Caco-2 (cell line): ENCODE measurements at regions not wholly inside any gene's neighbourhood (a gene's known extent, or its start where the extent isn't known, plus 50 kb on each side); places are given as distances from the start of the nearest gene placed in this dataset.

Experiments used
- BruUV-seq: library from RNA; stranded (reverse); fragments of 400-500 nt; replicated peaks from 2 replicates; lab custom pipeline; 2021; lab: Mats Ljungman, UMichigan
- CTCF ChIA-PET: fragments of 300-600 bp; sonication (Branson Sonifier 250); formaldehyde crosslinking; loops from one replicate; lab custom pipeline; 2022; ENCODE audit warnings: antibody characterized with exemption; lab: Charles Lee
- POLR2A ChIA-PET: fragments of 300-600 bp; sonication (Branson Sonifier 250); formaldehyde crosslinking; loops from one replicate; lab custom pipeline; 2022; ENCODE audit warnings: antibody characterized with exemption; lab: Charles Lee
- DNase-seq, 2 experiments: peaks; one replicate each; pipeline versions ENCODE4 v3.0.0 to v3.0.0-alpha.2; 2020 to 2022
- H3K27me3 ChIP-seq: replicated peaks from 2 replicates; pipeline ENCODE4 v1.6.0; 2011; ENCODE audit warnings: low read length; ENCODE audit not compliant: control insufficient read depth, insufficient read depth
- H3K36me3 ChIP-seq: 2 replicates; pipeline ENCODE4 v1.5.1; 2011; ENCODE audit warnings: low read length; ENCODE audit not compliant: control insufficient read depth, insufficient read depth
- H3K4me1 ChIP-seq: fragments of 250-450 bp; sonication (Bioruptor Pico); 2 replicates; pipeline ENCODE4 v1.5.1; 2020; ENCODE audit warnings: mild to moderate bottlenecking
- H3K4me3 ChIP-seq: 2 replicates; pipeline ENCODE4 v1.5.1; 2011; ENCODE audit warnings: low read depth, mild to moderate bottlenecking, control low read depth, low read length
- H3K9me3 ChIP-seq: fragments of 250-450 bp; sonication (Bioruptor Pico); 2 replicates; pipeline ENCODE4 v1.5.1; 2020; ENCODE audit warnings: mild to moderate bottlenecking, moderate library complexity
- H3K27ac Mint-ChIP-seq: one replicate; pipeline ENCODE4 v1.8.0; 2022; ENCODE audit warnings: mixed read lengths; ENCODE audit not compliant: unreplicated experiment
- H3K27me3 Mint-ChIP-seq: one replicate; pipeline ENCODE4 v1.8.0; 2022; ENCODE audit warnings: mixed read lengths; ENCODE audit not compliant: insufficient read depth, unreplicated experiment
- H3K36me3 Mint-ChIP-seq: one replicate; pipeline ENCODE4 v1.8.0; 2022; ENCODE audit warnings: mild to moderate bottlenecking, mixed read lengths; ENCODE audit not compliant: insufficient read depth, unreplicated experiment
- H3K4me1 Mint-ChIP-seq: one replicate; pipeline ENCODE4 v1.8.0; 2022; ENCODE audit warnings: low read depth, mixed read lengths; ENCODE audit not compliant: unreplicated experiment
- H3K4me3 Mint-ChIP-seq: one replicate; pipeline ENCODE4 v1.8.0; 2022; ENCODE audit warnings: mild to moderate bottlenecking, moderate library complexity, mixed read lengths; ENCODE audit not compliant: unreplicated experiment
- H3K9me3 Mint-ChIP-seq: one replicate; pipeline ENCODE4 v1.8.0; 2022; ENCODE audit warnings: mixed read lengths; ENCODE audit not compliant: unreplicated experiment
- intact Hi-C: fragments of 100-400 bp; cut with micrococcal nuclease; formaldehyde crosslinking; loops from one replicate; pipeline ENCODE4 v1.10.0; 2022; ENCODE audit not compliant: unreplicated experiment
- TF ChIP-seq, protein P1 (sequence below), 2 experiments: fragments of 200-600 bp in 1 of 2; IDR thresholded peaks; 1 replicate in 1 of 2; 2 replicates in 1 of 2; pipeline versions ENCODE4 v1.5.1 to v1.8.0; 2011 to 2022; ENCODE audit warnings: antibody characterized with exemption in 1 of 2, control low read depth in 1 of 2, inconsistent platforms in 1 of 2, low read depth in 1 of 2, low read length in 1 of 2, mild to moderate bottlenecking in 1 of 2, moderate library complexity in 1 of 2; ENCODE audit not compliant: insufficient read depth in 1 of 2, severe bottlenecking in 1 of 2, unreplicated experiment in 1 of 2

DNA sequence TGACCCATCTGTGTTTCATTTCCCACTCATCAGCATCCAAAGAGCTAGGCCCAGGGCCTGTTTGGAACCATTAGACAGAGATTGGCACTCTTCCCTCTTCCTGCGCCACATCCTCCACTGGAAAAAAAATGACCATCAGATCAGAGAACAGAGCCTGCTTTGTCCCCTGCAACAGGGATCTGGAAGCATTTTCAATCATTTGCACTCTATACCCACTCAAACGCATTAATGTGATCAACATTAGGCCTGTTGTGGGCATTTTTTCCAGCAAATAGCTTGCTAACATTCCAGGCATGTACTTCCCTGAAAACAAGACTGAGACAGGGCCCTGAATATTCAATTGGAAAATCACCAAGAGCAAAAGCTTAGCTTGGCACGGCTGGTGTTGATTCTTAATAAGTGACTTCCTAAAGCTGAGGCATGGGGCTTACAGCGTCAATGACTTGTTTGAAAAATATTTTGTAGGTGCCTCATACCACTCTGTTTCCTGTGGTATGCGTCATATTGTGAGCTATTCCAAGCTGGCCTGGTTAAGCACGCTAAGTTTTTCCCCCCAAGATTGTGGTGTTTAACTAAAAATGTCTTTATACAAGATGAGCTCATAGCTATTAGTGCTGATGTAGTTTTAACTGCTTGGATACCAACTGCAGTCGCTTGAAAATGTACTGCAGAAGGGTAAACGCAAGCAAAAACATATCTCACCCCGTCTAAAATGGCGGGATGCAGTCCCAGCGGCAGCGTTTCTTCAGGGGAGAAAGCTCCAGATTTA lies 404.4 kb downstream of the SPRY2 start:
- DNase-seq, result no peak
- Histone ChIP-seq H3K36me3 (no peaks in the 10 kb centered on the region), H3K9me3 (no peaks in the 10 kb centered on the region), H3K4me1 (no peaks in the 10 kb centered on the region), H3K27me3 (no peaks in the 10 kb centered on the region), H3K4me3 (no peak overlapping the region)
- Mint-ChIP-seq H3K27me3 (no peaks in the 10 kb centered on the region), H3K36me3 (no peaks in the 10 kb centered on the region), H3K4me1 (no peaks in the 10 kb centered on the region), H3K9me3 (no peaks in the 10 kb centered on the region), H3K27ac (no peak overlapping the region), H3K4me3 (no peak overlapping the region)
- ChIA-PET POLR2A (no interaction called here), CTCF (interaction anchor here (0.5 kb wide), 1 partner anchor 24 kb away, joined by 3 read pairs; no protein-coding TSS in a partner anchor)
- TF ChIP-seq, protein P1, sequence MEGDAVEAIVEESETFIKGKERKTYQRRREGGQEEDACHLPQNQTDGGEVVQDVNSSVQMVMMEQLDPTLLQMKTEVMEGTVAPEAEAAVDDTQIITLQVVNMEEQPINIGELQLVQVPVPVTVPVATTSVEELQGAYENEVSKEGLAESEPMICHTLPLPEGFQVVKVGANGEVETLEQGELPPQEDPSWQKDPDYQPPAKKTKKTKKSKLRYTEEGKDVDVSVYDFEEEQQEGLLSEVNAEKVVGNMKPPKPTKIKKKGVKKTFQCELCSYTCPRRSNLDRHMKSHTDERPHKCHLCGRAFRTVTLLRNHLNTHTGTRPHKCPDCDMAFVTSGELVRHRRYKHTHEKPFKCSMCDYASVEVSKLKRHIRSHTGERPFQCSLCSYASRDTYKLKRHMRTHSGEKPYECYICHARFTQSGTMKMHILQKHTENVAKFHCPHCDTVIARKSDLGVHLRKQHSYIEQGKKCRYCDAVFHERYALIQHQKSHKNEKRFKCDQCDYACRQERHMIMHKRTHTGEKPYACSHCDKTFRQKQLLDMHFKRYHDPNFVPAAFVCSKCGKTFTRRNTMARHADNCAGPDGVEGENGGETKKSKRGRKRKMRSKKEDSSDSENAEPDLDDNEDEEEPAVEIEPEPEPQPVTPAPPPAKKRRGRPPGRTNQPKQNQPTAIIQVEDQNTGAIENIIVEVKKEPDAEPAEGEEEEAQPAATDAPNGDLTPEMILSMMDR (IDR thresholded peaks at IDR 0.05; ENCODE audit: insufficient read depth in 1 of 2, low read depth in 1 of 2, low read length in 1 of 2, severe bottlenecking in 1 of 2, unreplicated experiment in 1 of 2), result no peak
- intact Hi-C loops, result no loop called here
- no TSS peak for BruUV-seq

GRCh38 chr13:79935121-79935520 lies 405.8 kb downstream of the SPRY2 start:
- BruUV-seq, result no TSS peak
- H3K36me3 ChIP-seq, result no peaks in the 10 kb centered on the region
- ChIA-PET POLR2A (no interaction called here), CTCF (no interaction called here)
- intact Hi-C loops, result no loop called here
- Mint-ChIP-seq H3K36me3 (no peaks in the 10 kb centered on the region), H3K4me1 (no peaks in the 10 kb centered on the region), H3K9me3 (peaks cover 8% of the 10 kb centered on the region), H3K27ac (no peak overlapping the region), H3K27me3 (no peaks in the 10 kb centered on the region), H3K4me3 (no peak overlapping the region)
- DNase-seq, result no peak
- H3K4me1 ChIP-seq, result no peaks in the 10 kb centered on the region
- no peaks in the 10 kb centered on the region for H3K9me3 ChIP-seq
- no peak overlapping the region for H3K4me3 ChIP-seq
- TF ChIP-seq, protein P1 (IDR thresholded peaks at IDR 0.05; ENCODE audit: insufficient read depth in 1 of 2, low read depth in 1 of 2, low read length in 1 of 2, severe bottlenecking in 1 of 2, unreplicated experiment in 1 of 2), result no peak
- no peaks in the 10 kb centered on the region for H3K27me3 ChIP-seq

DNA sequence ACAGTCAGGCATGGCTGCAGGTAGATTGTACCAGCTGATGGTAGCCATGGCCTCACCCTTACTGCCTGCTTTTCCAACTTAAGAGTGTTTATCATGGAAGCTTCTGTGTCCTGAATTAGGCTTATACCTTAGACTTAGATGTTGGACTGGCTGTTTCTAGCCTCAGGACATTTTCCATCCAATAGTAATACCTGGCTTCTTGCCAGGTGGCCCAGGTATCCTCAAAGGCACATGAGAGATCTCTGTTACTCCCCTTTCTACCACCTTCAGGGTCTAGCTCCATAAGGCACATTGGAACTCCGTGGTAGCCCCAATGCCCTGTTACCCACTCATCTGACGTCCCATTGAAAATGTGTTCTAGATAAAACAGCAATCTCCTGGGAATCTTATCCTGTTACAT lies 407.5 kb downstream of the SPRY2 start:
- intact Hi-C loops, result no loop called here
- ChIA-PET CTCF (no interaction called here), POLR2A (no interaction called here)
- TF ChIP-seq, protein P1 (IDR thresholded peaks at IDR 0.05; ENCODE audit: insufficient read depth in 1 of 2, low read depth in 1 of 2, low read length in 1 of 2, severe bottlenecking in 1 of 2, unreplicated experiment in 1 of 2), result no peak
- H3K4me1 Mint-ChIP-seq, result no peaks in the 10 kb centered on the region
- no peaks in the 10 kb centered on the region for H3K4me1 ChIP-seq
- H3K27ac Mint-ChIP-seq, result no peak overlapping the region
- no peak overlapping the region for H3K4me3 ChIP-seq
- no peaks in the 10 kb centered on the region for H3K27me3 ChIP-seq
- DNase-seq, result no peak
- 0 out of 2 replicates have a peak, but pooled peaks cover 4% of the 10 kb centered on the region for H3K9me3 ChIP-seq
- H3K27me3 Mint-ChIP-seq, result no peaks in the 10 kb centered on the region
- BruUV-seq, result no TSS peak
- no peaks in the 10 kb centered on the region for H3K36me3 ChIP-seq
- no peaks in the 10 kb centered on the region for H3K36me3 Mint-ChIP-seq
- peaks cover 19% of the 10 kb centered on the region for H3K9me3 Mint-ChIP-seq
- no peak overlapping the region for H3K4me3 Mint-ChIP-seq
